Adrenal gland (tissue), 5 donors: ENCODE measurements at regions not wholly inside any gene's neighbourhood (a gene's known extent, or its start where the extent isn't known, plus 50 kb on each side); places are given as distances from the start of the nearest gene placed in this dataset.

Source experiments
- POLR2A ChIP-seq, 2 donors: fragments of 450-650 bp; IDR thresholded peaks; one replicate each; pipeline ENCODE4 v1.6.1; 2017; ENCODE audit warnings: antibody characterized with exemption in 2 of 2, mild to moderate bottlenecking in 2 of 2, moderate library complexity in 1 of 2
- TF ChIP-seq, protein P1 (sequence below), 6 experiments: fragments of 450-650 bp in 4 of 6; fragments of 200-600 bp in 2 of 6; sonication (generic) in 1 of 6; IDR thresholded peaks; 1 replicate in 5 of 6; 2 replicates in 1 of 6; pipeline versions ENCODE4 v1.5.1 to v1.8.0; 2016 to 2021; ENCODE audit warnings: antibody characterized with exemption in 6 of 6, mild to moderate bottlenecking in 2 of 6, moderate library complexity in 1 of 6
- donor health status: DM: no; HTN: no; CAD: no.

DNA sequence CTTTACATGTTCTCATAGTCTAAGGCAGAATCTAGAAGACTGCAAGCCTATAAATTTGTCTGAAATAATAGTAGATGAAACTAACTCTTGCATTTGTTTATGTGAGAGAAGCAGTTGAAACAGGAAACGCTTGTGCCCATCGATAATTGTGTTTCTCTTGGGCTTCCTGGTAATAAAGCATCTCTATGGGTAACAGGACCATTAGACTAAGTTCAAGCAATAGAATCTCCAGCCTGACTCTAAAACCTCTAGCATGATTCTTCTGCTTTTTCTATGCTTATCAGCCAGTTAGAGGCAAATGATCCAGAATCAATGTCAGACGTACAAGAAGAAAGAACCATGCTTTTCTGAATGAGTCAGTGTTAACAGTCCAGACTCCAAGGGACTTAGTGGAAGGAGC lies 1734.4 kb downstream of the LRRC4C start:
- TF ChIP-seq, protein P1, sequence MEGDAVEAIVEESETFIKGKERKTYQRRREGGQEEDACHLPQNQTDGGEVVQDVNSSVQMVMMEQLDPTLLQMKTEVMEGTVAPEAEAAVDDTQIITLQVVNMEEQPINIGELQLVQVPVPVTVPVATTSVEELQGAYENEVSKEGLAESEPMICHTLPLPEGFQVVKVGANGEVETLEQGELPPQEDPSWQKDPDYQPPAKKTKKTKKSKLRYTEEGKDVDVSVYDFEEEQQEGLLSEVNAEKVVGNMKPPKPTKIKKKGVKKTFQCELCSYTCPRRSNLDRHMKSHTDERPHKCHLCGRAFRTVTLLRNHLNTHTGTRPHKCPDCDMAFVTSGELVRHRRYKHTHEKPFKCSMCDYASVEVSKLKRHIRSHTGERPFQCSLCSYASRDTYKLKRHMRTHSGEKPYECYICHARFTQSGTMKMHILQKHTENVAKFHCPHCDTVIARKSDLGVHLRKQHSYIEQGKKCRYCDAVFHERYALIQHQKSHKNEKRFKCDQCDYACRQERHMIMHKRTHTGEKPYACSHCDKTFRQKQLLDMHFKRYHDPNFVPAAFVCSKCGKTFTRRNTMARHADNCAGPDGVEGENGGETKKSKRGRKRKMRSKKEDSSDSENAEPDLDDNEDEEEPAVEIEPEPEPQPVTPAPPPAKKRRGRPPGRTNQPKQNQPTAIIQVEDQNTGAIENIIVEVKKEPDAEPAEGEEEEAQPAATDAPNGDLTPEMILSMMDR (IDR thresholded peaks at IDR 0.05) = no peak
- no peak for TF ChIP-seq POLR2A (IDR thresholded peaks at IDR 0.05)
